Medulla oblongata (tissue), 1 donor: ENCODE measurements at regions not wholly inside any gene's neighbourhood (a gene's known extent, or its start where the extent isn't known, plus 50 kb on each side); places are given as distances from the start of the nearest gene placed in this dataset.

Experiments used
- DNase-seq: peaks from one replicate; pipeline ENCODE4 v3.0.0-alpha.2; 2015; ENCODE audit errors: extremely low spot score

DNA sequence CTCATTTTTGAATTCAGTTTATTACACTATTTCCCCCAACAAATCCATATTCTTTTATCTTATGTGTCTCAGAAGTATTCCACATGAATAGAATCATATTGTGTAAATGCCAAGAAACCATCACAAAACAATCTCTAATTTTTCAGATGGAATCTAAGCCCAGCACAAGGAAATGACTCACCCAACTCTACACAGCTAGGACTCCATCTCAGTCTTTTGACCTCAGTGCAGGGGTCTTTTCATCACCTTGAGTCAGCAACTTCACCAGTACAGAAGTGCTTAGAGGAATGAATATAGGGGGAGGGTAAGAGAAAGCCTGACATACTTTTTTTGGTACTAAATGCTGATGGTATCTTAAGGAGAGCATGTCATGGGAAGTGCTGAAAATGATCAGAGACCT, 169.3 kb upstream of the LRRN1 start:
- no peak for DNase-seq

- no peak for DNase-seq
These were observed 170.4 kb upstream of the LRRN1 start for GRCh38 chr3:3628676-3629328.

DNA sequence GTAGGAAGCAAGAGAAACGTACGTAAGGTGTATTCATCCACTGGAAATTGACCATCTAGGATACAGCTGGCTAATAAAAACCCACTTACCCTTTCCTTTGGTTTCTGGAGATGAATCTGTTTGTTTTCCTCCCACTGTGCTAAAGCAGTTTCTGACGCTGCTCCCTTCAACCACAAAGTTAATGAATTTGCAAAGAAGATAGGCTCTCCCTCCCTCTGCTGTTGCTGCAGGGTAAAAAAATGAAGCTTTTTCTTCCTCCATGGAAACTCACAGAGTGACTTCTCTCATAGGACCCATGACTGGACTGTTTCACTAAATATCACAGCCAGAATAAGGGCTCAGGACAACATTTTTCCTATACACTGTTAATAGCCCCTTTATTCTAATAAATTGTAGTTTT, 172.1 kb upstream of the LRRN1 start:
- DNase-seq, result no peak

GRCh38 chr3:3625544-3626271, 173.5 kb upstream of the LRRN1 start:
- DNase-seq, result no peak

- no peak for DNase-seq
These were observed 179.4 kb upstream of the LRRN1 start for GRCh38 chr3:3619815-3620214.

GRCh38 chr3:3618623-3619022, 180.6 kb upstream of the LRRN1 start:
- no peak for DNase-seq

GRCh38 chr3:3615533-3615932, 183.7 kb upstream of the LRRN1 start:
- DNase-seq, result no peak

- no peak for DNase-seq
These were observed 188.5 kb upstream of the LRRN1 start for GRCh38 chr3:3610581-3611298.

DNA sequence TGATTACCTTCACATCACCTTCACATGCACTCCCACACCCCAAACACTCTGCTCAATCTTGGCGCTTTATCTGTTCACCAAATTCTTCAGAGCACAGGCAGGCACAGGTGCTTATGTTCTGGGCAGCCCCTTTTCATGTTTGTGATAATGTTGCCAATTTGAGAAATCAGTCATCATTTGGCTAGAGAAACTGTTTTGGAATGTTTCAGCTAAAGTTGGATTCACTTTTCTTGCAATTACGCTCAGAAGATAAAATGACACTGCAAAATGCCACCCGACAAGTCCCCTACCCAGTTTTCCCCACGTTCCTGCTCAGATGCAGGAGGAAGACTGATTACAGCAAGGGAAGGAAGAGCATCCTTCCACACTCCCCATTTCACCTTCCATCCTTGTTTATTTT, 192.9 kb upstream of the LRRN1 start:
- no peak for DNase-seq

DNA sequence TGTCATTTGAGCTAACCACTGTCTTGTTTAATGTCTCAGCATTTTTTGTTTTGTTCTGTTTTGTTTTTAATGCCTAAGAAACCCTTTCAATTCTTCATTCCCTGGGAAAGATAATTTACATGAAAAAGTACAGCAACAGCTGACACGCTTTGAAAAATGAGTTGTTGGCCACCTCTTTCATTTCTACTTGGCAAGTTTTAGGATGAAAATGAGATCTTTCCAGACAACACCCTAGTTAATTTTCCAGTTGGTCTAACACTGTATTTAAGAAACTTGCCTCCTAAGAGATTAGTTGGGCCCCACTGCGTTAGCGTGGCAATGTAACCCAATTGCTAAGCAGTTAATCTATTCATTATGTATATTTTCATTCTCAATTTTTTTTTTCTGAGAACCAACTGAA, 194.0 kb upstream of the LRRN1 start:
- no peak for DNase-seq

DNA sequence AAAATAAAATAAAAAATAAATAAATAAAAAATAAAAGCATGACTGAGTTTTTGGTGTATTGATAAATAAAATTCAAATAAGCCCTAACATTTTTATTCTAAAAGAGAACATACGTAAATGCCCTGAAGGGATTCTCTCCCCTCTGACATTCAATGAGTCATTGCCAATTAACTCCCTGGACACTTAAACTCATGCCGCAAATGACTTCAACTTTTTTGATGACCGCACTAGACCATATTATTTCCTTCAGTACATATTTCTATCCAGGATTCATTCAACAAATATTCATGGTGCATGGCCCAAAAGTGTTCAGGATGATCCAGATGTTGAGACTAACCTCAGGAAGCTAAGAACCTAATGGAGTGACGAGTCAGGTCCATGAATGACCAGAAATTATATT, 195.9 kb upstream of the LRRN1 start:
- no peak for DNase-seq

DNA sequence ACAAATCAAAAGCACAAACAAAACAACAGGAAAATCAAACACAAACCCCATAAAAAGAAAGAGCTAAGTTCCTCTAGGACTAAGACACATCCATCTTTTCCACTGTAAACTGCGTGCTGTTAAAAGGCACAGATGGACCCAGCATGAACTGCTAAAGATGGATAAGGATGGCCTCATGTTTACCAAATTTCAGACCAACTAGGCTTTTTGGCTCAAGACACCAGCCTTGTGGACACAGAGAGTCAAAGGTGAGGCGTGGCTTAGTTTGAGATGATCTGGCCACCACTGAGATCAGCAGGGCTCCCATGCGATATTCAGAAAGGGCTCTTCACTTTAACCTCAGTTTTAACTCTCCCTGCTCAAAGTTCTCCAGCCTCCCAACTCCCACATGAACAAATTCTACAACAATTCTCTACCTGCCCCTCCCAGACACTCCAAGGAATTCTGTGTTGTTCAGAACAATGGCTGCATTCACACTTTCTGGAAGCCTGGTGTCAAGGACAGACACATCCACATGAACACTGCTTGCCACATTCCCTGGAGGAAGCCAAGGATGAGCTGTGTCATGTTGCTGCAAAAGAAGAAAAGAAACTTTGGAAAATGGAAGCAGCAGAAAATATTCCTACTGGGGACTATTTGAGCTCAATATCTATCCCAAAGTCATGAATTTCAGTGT, 198.4 kb upstream of the LRRN1 start:
- DNase-seq, result no peak

DNA sequence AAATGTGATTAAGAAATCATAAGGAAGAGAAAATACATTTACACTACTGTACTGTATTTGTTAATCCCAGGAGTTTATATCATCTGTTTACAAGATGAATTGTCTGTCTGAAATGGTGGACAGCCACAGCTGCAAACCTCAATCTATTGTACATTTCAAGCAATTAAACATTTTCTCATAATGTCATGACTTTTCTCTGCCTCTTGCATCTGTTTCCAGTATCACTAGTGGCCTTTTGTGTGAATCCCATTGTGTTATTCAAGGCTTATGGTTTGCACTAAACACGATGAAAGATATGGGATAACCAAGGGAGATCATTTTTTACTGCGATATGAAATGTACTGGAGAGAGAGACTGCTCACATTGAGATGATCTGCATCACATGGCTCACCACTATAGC, 200.2 kb upstream of the LRRN1 start:
- no peak for DNase-seq

- no peak for DNase-seq
These were observed 204.2 kb upstream of the LRRN1 start for GRCh38 chr3:3594986-3595385.

GRCh38 chr3:3589715-3590130, 209.5 kb upstream of the LRRN1 start:
- DNase-seq, result no peak

DNA sequence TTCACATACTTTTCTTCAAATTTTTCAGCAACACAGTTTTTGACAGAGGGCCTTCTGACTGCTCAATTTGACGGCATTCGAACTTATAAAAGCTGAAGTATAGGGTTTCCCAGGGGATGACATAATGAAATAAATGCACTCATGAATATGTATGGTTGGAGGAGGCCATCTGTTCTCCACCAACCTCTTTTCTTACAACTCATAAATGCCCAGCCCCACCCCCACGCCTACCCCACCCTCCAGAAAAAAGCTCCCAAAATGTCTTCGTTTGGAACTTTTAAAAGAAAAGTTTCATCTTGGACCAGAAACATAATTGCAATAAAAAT, 211.6 kb upstream of the LRRN1 start:
- no peak for DNase-seq

DNA sequence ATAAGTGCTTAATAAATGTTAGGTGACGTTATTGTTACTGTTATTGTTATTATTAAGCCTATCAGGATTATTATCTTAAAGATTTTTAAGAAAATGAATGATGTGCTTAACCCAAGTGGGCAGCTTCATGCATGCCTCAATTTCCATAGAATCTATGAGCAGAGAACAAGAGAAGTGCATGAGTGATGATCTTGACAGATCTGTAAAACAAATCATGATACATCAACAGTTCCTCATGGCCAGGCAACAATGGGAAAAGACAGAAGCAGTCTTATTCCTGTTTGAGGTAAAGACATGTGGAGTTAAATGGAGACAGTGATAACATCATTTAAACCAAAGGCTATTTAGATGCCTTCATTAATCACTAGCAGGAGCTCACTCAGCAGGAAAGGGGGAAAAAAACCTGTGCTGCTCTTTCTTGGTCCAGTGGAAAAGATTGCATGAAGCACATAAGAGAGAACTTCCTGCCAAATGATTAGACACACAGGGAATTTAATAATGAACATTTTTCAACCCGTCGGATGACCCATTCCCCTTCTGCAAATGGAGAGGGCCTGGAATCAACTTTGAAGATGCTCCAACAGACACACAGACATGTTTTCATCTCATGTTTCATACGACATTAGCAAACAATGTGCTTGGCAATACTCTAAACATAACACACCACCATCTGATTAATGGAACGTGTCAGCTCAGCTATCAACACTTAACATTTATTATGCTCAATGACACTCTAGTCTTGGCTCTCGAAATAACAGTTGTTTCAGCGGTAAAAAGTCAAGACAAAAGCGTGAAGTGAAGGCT, 212.2 kb upstream of the LRRN1 start:
- DNase-seq, result no peak

GRCh38 chr3:3586336-3586735, 212.9 kb upstream of the LRRN1 start:
- DNase-seq, result no peak

GRCh38 chr3:3579658-3580057, 219.6 kb upstream of the LRRN1 start:
- DNase-seq, result no peak

DNA sequence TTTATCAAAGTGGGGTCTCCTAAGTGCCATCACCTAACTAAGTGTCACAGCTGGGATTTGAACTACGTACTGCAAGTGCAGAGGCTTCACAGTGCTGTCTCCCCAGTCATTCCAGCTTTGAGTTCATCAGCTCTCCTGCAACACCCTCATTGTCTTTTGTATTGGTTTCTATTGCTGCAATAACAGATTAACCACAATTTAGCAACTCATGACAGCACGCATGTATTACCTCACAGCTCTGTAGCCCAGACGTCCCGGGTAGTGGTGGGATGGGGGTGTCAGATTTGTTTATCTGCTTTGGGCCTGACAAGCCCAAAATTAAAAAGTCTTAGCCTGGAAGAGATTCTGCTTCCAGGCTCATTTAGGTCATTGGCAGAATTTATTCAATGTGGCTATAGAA, 220.5 kb upstream of the LRRN1 start:
- DNase-seq, result no peak

DNA sequence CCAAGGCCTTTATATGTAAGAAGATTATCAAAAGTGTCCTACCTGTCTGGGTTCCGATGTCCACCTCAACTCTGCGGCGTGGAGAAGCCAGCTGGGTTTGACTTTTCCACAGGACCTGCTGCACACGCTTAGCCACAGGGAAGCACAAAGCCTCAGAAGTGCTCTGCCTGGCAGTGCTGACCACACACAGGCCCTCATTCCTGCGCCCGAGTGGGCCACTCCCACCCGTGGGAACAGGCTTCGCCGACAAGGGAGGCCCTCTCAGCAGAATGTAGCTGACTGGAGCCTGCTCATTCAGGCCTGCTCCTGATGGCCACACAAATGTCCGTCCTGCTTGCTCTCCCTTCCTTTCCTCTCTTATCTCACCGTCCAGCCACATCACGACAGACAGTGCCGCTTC, 221.4 kb upstream of the LRRN1 start:
- no peak for DNase-seq

GRCh38 chr3:3573341-3573740, 225.9 kb upstream of the LRRN1 start:
- no peak for DNase-seq
